Transverse colon (tissue), 4 donors: ENCODE measurements at regions not wholly inside any gene's neighbourhood (a gene's known extent, or its start where the extent isn't known, plus 50 kb on each side); places are given as distances from the start of the nearest gene placed in this dataset.

ENCODE experiments used
- DNase-seq: peaks from one replicate; pipeline ENCODE4 v3.0.0-alpha.2; 2019
- H3K27ac ChIP-seq, 4 donors: fragments of 200-600 bp; sonication (generic); 2 replicates each; pipeline ENCODE4 v1.5.1; 2016 to 2018; ENCODE audit warnings: inconsistent platforms in 4 of 4
- H3K27me3 ChIP-seq: fragments of 200-600 bp; sonication (generic); 2 replicates; pipeline ENCODE4 v1.5.1; 2017; ENCODE audit warnings: inconsistent platforms
- H3K36me3 ChIP-seq, 4 donors: fragments of 200-600 bp; sonication (generic); 2 replicates each; pipeline ENCODE4 v1.5.1; 2017 to 2019; ENCODE audit warnings: inconsistent platforms in 4 of 4
- H3K4me1 ChIP-seq, 4 donors: fragments of 200-600 bp; sonication (generic); 2 replicates each; pipeline ENCODE4 v1.5.1; 2017 to 2020; ENCODE audit warnings: inconsistent platforms in 4 of 4
- H3K4me3 ChIP-seq, 4 donors: fragments of 200-600 bp; sonication (generic); 1 replicate in 1 of 4; 2 replicates in 3 of 4; pipeline versions ENCODE4 v1.5.1 to v1.6.1; 2017 to 2019; ENCODE audit warnings: inconsistent platforms in 4 of 4
- H3K9me3 ChIP-seq, 2 donors: fragments of 200-600 bp; sonication (generic); 2 replicates each; pipeline ENCODE4 v1.5.1; 2017 to 2019; ENCODE audit warnings: inconsistent platforms in 2 of 2
- EP300 ChIP-seq: sonication (generic); formaldehyde crosslinking; IDR thresholded peaks from one replicate; pipeline ENCODE4 v1.6.1; 2017; ENCODE audit warnings: antibody characterized with exemption, low read depth
- POLR2A ChIP-seq: fragments of 450-650 bp; IDR thresholded peaks from one replicate; pipeline ENCODE4 v1.6.1; 2016; ENCODE audit warnings: antibody characterized with exemption, mild to moderate bottlenecking, moderate library complexity
- POLR2AphosphoS5 ChIP-seq, 3 donors: sonication (generic); formaldehyde crosslinking; IDR thresholded peaks; one replicate each; pipeline ENCODE4 v1.6.1; 2016; ENCODE audit warnings: antibody characterized with exemption in 3 of 3
- WGBS, 2 donors: methylation state at CpG; one replicate each; pipeline ENCODE4 v1.1.5; 2018; ENCODE audit warnings: low coverage in 1 of 2; 5-methylcytosine and 5-hydroxymethylcytosine counted together
- in situ Hi-C, 4 donors: fragments of 200-750 bp; cut with MboI; loops; one replicate each; pipeline versions ENCODE4 v1.15.0 to v1.15.1; 2017; ENCODE audit warnings: low sequenced_read_pairs in 3 of 4, low pct_ligation_motif_present in 1 of 4, low pct_unique_long_range_greater_than_20kb in 1 of 4
- intact Hi-C: fragments of 100-400 bp; cut with DNase I; formaldehyde crosslinking; loops from one replicate; pipeline ENCODE4 v1.15.1; 2023; ENCODE audit warnings: low total_unique reads
- TF ChIP-seq, protein P1 (sequence below), 5 experiments: fragments of 200-600 bp in 3 of 5; fragments of 450-650 bp in 2 of 5; sonication (generic) in 3 of 5; IDR thresholded peaks; 1 replicate in 2 of 5; 2 replicates in 3 of 5; pipeline ENCODE4 v1.5.1; 2016 to 2017; ENCODE audit warnings: antibody characterized with exemption in 5 of 5, inconsistent platforms in 3 of 5, mild to moderate bottlenecking in 2 of 5, moderate library complexity in 1 of 5

DNA sequence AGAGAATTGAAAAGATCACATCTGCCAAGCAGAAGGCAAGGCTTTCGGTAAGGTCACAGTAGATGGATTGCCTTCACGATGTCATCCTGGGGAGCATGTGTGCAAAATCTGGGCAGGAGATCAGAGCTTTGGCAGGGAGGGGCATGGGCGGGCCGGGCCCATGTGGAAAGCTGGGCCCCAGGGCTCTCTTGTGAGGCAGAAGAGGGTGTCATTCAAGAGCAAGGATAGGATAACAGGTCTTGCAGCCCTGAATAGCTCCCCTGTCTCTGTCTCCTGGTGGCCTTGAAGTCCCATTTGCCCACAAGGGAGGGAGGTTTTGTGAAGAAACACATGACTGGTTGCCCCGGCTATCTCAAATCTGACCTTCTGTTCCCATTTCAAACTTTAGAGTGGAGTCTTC, 172.0 kb downstream of the OPA1 start:
- no peaks in the 10 kb centered on the region for H3K27me3 ChIP-seq
- 84% methylated on average over 5 of the region's 5 CpGs; no CpG with 5 or more reads in 1 of the 2 donors for WGBS, 2 donors
- in situ Hi-C loops, result no loop called here
- intact Hi-C loops, result no loop called here
- H3K9me3 ChIP-seq, result no peaks in the 10 kb centered on the region
- H3K36me3 ChIP-seq, result no peaks in the 10 kb centered on the region
- H3K27ac ChIP-seq, result no peak overlapping the region
- no peak overlapping the region for H3K4me3 ChIP-seq
- no peaks in the 10 kb centered on the region for H3K4me1 ChIP-seq
- DNase-seq, result no peak
- TF ChIP-seq POLR2A, result no peak
- no peak for TF ChIP-seq EP300
- TF ChIP-seq POLR2AphosphoS5 (IDR thresholded peaks at IDR 0.05), result no peak

DNA sequence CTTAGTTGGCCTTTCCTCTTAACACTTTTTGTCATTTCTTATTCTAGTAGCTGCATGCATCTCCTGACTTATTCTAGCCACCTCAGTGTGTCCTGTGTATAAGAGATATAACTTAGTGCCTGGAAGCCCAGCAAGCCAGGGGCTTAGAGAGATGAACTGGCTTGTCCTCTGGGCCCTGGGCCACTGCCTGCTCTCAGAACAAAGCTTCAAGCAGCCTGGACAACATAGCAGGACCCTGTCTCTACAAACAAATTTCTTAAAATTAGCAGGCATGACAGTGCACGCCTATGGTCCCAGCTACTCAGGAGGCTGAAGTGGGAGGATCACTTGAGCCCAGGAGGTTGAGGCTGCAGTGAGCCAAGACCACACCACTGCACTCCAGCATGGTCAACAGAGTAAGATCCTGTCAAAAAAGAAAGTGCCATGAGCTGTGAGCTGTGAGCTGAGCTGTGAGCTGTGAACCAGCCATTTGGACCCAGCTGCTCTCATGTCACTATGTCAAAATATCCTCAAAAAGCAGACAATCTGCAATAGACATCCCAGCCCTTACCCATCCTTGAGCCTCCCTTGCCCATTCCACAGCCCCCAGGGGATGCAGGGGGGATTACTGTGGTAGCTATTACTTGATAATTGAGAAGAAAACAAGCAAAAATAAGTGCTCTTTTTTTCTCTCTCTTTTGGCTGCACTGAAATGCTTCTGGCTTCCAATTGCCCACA, 174.5 kb downstream of the OPA1 start:
- WGBS, 2 donors, result 93% methylated on average over 1 of the region's 1 CpG; no CpG with 5 or more reads in 1 of the 2 donors
- in situ Hi-C loops, result no loop called here

DNA sequence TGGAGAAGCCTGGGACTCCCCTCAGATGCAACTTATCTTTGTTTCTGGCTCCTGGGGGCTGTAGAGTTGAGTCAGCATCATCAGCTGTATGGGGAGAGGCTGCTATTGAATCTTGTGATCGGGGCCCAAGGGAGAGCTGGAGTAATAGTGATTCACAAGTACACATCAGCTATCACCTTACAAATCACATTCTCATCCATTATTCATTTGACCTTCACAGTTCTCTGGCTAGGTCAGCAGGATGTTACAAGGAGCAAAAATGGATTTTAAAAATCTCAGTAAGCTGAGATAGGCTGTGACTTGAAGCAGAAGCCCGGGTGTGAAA, 175.0 kb downstream of the OPA1 start:
- in situ Hi-C loops, result no loop called here
- no peak for DNase-seq
- Histone ChIP-seq H3K9me3 (no peaks in the 10 kb centered on the region), H3K36me3 (no peaks in the 10 kb centered on the region), H3K27ac (no peak overlapping the region), H3K4me3 (no peak overlapping the region), H3K4me1 (no peaks in the 10 kb centered on the region), H3K27me3 (no peaks in the 10 kb centered on the region)
- TF ChIP-seq POLR2A (no peak), POLR2AphosphoS5 (IDR thresholded peaks at IDR 0.05) (no peak), EP300 (no peak)
- TF ChIP-seq, protein P1, sequence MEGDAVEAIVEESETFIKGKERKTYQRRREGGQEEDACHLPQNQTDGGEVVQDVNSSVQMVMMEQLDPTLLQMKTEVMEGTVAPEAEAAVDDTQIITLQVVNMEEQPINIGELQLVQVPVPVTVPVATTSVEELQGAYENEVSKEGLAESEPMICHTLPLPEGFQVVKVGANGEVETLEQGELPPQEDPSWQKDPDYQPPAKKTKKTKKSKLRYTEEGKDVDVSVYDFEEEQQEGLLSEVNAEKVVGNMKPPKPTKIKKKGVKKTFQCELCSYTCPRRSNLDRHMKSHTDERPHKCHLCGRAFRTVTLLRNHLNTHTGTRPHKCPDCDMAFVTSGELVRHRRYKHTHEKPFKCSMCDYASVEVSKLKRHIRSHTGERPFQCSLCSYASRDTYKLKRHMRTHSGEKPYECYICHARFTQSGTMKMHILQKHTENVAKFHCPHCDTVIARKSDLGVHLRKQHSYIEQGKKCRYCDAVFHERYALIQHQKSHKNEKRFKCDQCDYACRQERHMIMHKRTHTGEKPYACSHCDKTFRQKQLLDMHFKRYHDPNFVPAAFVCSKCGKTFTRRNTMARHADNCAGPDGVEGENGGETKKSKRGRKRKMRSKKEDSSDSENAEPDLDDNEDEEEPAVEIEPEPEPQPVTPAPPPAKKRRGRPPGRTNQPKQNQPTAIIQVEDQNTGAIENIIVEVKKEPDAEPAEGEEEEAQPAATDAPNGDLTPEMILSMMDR (IDR thresholded peaks at IDR 0.05), result no peak
- WGBS, 2 donors, result 84 to 100% methylated on average over 1 to 2 of the region's 2 CpGs
- intact Hi-C loops, result no loop called here

More for the DNA sequence above, 174.5 kb downstream of the OPA1 start:
- TF ChIP-seq, protein P1 (IDR thresholded peaks at IDR 0.05), result no peak
- TF ChIP-seq POLR2AphosphoS5 (IDR thresholded peaks at IDR 0.05) (no peak), EP300 (no peak), POLR2A (no peak)
- no peak overlapping the region for H3K27ac ChIP-seq
- H3K27me3 ChIP-seq, result no peaks in the 10 kb centered on the region
- no peaks in the 10 kb centered on the region for H3K4me1 ChIP-seq
- H3K4me3 ChIP-seq, result no peak overlapping the region
- no peaks in the 10 kb centered on the region for H3K9me3 ChIP-seq
- intact Hi-C loops, result no loop called here
- no peaks in the 10 kb centered on the region for H3K36me3 ChIP-seq
- no peak for DNase-seq

DNA sequence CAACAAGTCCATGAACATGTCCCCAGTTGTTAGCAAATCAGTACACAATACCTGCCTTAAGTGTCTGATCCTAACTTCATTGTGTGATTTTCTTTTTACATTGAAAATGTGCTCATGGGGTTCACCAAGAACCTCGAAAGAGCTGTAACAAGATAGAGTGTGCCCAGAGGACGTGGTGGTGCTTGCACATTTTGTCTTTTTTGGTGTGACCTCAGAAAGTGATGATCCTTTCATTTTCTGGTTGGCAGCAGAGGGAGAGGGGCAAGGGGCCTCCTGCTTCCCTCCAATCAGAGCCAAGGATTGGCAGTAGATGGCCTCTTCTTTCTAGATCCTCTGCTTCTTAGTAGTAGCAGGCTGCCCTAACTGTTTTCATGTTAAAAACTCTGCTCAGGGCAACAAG, 176.4 kb downstream of the OPA1 start:
- TF ChIP-seq POLR2A (no peak), EP300 (no peak), POLR2AphosphoS5 (IDR thresholded peaks at IDR 0.05) (no peak)
- TF ChIP-seq, protein P1 (IDR thresholded peaks at IDR 0.05), result no peak
- intact Hi-C loops, result no loop called here
- no peaks in the 10 kb centered on the region for H3K36me3 ChIP-seq
- H3K27ac ChIP-seq, result no peak overlapping the region
- DNase-seq, result no peak
- WGBS, 2 donors, result 40 to 85% methylated on average over 1 to 2 of the region's 2 CpGs
- no peak overlapping the region for H3K4me3 ChIP-seq
- no peaks in the 10 kb centered on the region for H3K27me3 ChIP-seq
- in situ Hi-C loops, result no loop called here
- H3K4me1 ChIP-seq, result no peaks in the 10 kb centered on the region
- no peaks in the 10 kb centered on the region for H3K9me3 ChIP-seq
